Motor neuron (in vitro differentiated cells): ENCODE measurements at regions not wholly inside any gene's neighbourhood (a gene's known extent, or its start where the extent isn't known, plus 50 kb on each side); places are given as distances from the start of the nearest gene placed in this dataset.

Experiments used
- ATAC-seq, 8 experiments: fragments of 200-7000 bp; cut with Tn5 transposase; replicated peaks in 6 of 8; 2 replicates each; pipeline ENCODE4 v1.8.0; 2021; ENCODE audit warnings: mild to moderate bottlenecking in 8 of 8, moderate library complexity in 8 of 8
- H3K27ac ChIP-seq, 2 donors: fragments of 250-450 bp; sonication (Bioruptor Pico); 2 replicates each; pipeline ENCODE4 v1.9.0; 2021; ENCODE audit warnings: antibody characterized with exemption in 2 of 2, mild to moderate bottlenecking in 2 of 2, moderate library complexity in 1 of 2
- H3K4me1 ChIP-seq, 2 donors: fragments of 250-450 bp; sonication (Bioruptor Pico); replicated peaks in 1 of 2; 2 replicates each; pipeline ENCODE4 v1.6.1; 2021; ENCODE audit warnings: antibody characterized with exemption in 2 of 2, mild to moderate bottlenecking in 2 of 2, moderate library complexity in 1 of 2
- H3K4me3 ChIP-seq, 5 donors: fragments of 250-450 bp; sonication (Bioruptor Pico); 2 replicates each; pipeline ENCODE4 v1.9.0; 2021; ENCODE audit warnings: antibody characterized with exemption in 5 of 5, mild to moderate bottlenecking in 5 of 5, moderate library complexity in 4 of 5
- WGBS, 10 experiments: fragments of 450-650 bp; shearing (Covaris generic); methylation state at CpG; one replicate each; pipeline ENCODE4 v1.0.0; 2022; 5-methylcytosine and 5-hydroxymethylcytosine counted together
- in situ Hi-C, 9 experiments: fragments of 400-800 bp; cut with MboI; loops; one replicate each; pipeline ENCODE4 v1.15.0; 2021; ENCODE audit warnings: low sequenced_read_pairs in 9 of 9, low pct_unique_long_range_greater_than_20kb in 2 of 9; ENCODE audit not compliant: unreplicated experiment in 9 of 9

DNA sequence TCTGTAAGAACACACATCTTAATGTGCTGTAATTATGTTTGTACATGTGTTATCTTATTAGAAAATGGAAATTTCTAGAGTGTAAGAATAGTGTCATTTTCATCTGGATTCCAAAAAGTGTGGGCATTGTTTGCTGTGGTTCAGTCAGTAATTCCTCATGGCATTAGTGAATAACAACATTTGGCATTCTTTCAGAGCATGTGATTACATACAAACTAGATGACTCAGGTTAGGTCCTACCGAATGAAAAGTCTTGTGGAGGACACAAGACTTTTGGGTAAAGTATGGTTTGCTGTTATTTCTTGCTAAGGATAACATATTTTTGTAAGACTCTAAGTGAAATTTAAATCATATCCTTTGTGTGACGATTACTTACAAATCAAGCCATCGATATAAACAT is 593.1 kb upstream of the NRXN1 start:
- no peak overlapping the region for H3K4me3 ChIP-seq
- H3K4me1 ChIP-seq = no peaks in the 10 kb centered on the region
- in situ Hi-C loops = no loop called here
- no peak for ATAC-seq
- 0 to 100% (median 71%) methylated on average over 1 to 3 of the region's 3 CpGs; no CpG with 5 or more reads in 1 of the 10 experiments for WGBS, 10 experiments
- no peak overlapping the region for H3K27ac ChIP-seq

DNA sequence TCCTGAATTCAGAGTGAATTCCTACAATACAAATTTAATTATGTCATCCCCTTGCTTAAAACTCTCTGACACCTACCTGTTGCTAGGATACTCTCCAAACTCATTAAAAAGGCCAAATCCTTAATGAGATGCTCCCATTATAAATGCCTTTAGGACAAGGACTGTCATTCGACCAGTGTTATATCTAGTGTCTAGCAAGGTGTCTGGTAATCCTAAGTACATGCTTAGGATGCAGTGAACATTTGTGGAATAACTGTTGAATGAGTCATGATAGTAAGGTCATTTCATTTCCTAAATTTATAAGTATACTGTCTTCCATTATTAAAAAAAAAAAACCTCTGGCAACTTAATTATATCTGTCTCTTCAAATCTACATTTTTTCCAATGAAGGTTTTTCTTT is 588.9 kb upstream of the NRXN1 start:
- Histone ChIP-seq H3K4me3 (no peak overlapping the region), H3K27ac (no peak overlapping the region), H3K4me1 (no peaks in the 10 kb centered on the region)
- in situ Hi-C loops = no loop called here
- WGBS, 10 experiments = 0 to 100% (median 71%) methylated on average over 1 of the region's 1 CpG; no CpG with 5 or more reads in 3 of the 10 experiments
- no peak for ATAC-seq

DNA sequence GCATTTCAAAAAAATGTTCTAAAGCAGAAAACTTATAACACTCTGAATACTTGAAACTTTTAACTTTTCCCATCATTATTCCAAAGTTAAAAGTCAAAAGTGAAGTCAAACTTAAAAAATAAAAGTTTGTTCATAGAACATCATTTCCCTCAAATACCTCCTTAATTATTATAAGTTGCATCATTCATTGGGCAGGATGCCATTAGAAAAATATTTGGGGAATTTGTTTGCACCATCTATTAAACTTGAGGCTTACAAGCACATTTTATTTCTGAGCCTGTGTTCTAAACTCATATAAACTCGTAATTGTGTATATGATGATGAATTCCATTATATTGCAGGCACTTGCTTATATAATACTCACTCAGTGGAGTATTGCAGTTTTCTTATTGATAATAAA is 588.0 kb upstream of the NRXN1 start:
- in situ Hi-C loops = no loop called here
- no peak overlapping the region for H3K27ac ChIP-seq
- H3K4me3 ChIP-seq = no peak overlapping the region
- no peak for ATAC-seq
- H3K4me1 ChIP-seq = no peaks in the 10 kb centered on the region
- WGBS, 10 experiments = 14 to 100% (median 83%) methylated on average over 1 of the region's 1 CpG; no CpG with 5 or more reads in 3 of the 10 experiments

DNA sequence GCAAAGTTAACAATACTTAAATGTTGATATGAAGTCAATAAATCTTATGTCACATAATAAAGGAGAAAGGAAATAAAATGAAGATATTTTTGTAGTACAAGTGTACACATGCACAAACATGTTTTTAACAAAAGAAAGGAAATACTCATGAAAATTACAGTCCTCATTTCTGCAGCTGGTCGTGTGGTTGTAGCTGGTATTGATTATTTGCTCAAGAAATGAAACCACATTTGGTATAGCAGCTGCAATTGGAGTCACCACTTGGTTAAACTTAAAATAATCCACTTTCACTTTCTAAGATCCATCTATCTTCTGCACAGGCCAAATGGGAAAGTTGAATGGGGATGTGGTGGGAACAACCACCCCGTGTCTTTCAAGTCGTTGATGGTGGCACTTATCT is 580.5 kb upstream of the NRXN1 start:
- ATAC-seq = no peak
- no peaks in the 10 kb centered on the region for H3K4me1 ChIP-seq
- WGBS, 10 experiments = 0 to 100% (median 63%) methylated on average over 1 to 3 of the region's 3 CpGs; no CpG with 5 or more reads in 1 of the 10 experiments
- in situ Hi-C loops = no loop called here
- H3K27ac ChIP-seq = no peak overlapping the region
- H3K4me3 ChIP-seq = no peak overlapping the region

DNA sequence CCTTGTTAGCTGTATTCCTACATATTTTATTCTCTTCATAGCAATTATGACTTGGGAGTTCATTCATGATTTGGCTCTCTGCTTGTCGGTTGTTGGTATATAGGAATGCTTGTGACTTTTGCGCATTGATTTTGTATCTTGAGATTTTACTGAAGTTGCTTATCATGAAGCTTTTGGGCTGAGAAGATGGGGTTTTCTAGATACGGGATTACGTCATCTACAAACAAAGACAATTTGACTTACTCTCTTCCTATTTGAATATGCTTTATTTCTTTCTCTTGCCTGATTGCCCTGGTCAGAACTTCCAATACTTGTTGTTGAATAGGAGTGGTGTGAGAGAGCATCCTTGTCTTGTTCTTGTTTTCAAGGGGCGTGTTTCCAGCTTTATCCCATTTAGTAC is 569.8 kb upstream of the NRXN1 start:
- Histone ChIP-seq H3K27ac (no peak overlapping the region), H3K4me3 (no peak overlapping the region), H3K4me1 (no peaks in the 10 kb centered on the region)
- no peak for ATAC-seq
- in situ Hi-C loops = no loop called here
- 20 to 100% (median 75%) methylated on average over 1 to 5 of the region's 5 CpGs; no CpG with 5 or more reads in 1 of the 10 experiments for WGBS, 10 experiments

DNA sequence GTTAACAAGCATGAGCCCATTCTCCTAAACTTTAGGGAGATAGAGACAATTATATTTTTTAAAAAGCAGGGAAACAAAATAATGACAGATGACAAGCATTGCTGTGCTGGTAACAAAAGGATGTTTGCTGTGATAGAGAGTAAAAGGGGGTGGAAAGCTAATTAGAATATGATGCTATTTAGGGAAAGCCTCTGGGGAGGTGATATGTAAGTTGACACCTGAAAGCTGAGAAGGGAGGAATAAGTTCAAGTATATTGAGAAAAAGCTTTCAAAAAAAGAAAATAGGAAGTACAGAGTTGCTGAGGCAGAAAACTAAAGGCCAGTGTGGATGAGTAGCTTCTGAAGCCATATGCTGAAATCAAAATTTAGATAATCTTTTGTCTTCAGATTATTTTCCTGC is 565.2 kb upstream of the NRXN1 start:
- Histone ChIP-seq H3K27ac (no peak overlapping the region), H3K4me3 (no peak overlapping the region), H3K4me1 (no peaks in the 10 kb centered on the region)
- in situ Hi-C loops = no loop called here
- ATAC-seq = no peak

DNA sequence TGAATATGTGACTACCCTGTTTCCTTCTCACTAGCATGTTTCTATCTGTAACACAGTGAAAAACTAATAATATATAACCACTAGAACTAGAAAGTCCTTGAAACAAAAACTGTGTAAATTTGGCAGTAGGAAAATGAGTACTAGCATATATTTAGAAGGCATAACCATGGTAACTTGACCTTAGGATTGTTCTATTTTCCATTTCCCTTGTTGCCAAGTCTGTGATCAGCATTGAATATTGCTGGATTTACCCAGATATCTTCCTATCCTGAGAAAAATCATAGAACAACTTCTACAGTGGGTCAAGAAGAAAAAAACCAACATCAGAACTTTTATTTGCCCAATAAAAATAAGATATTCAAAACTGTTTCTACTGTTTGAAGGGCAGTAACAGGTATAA is 563.9 kb upstream of the NRXN1 start:
- in situ Hi-C loops = no loop called here
- no peaks in the 10 kb centered on the region for H3K4me1 ChIP-seq
- H3K4me3 ChIP-seq = no peak overlapping the region
- H3K27ac ChIP-seq = no peak overlapping the region
- ATAC-seq = no peak

DNA sequence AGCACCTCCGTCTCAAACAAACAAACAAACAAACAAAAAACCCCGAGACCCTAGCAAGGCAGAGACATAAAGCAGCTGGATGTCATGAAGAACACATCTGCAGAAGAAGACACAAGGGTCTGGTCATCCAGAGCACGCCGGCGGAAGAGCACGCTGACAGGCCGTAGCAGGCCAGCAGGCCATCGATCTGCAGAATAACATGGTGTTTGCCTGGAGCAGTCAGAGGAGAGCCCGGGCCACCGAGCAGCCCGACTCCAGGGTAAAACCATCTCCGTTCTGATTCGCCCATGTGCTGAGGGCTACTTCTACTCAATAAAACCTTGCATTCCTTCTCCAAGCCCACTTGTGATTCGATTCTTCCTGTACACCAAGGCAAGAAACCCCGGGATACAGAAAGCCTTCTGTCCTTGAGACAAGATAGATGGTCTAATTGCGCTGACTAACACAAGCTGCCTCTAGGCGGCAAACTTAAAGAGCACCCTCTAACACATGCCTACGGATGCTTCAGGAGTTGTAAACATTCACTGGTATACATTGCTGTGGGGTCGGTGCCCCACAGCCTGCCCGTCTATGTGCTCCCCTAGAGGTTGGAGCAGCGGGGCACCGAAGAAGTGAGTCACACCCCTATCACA is 549.8 kb upstream of the NRXN1 start:
- WGBS, 10 experiments = 60 to 95% (median 88%) methylated on average over 1 to 9 of the region's 22 CpGs; no CpG with 5 or more reads in 6 of the 10 experiments
- ATAC-seq = no peak
- Histone ChIP-seq H3K4me3 (no peak overlapping the region), H3K4me1 (peaks cover 0 to 8% of the 10 kb centered on the region in 2 donors), H3K27ac (no peak overlapping the region)
- in situ Hi-C loops = no loop called here

DNA sequence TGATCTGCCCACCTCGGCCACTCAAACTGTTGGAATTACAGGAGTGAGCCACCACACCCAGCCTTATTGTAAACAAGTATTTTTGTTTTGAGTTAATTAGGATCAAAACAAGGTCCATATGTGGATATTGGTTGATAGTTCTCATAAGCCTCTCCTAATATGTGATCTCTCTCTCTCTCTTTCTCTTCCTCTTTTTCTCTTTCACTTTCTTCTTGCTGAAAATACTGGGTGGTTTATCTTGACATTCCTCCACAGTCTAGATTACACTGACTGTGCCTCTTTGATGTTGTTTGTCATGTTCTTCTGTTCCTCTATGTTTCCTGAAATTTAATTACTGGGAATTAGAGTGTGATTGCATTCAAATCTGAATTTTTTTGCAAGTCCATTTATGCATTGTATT is 547.5 kb upstream of the NRXN1 start:
- no peak overlapping the region for H3K27ac ChIP-seq
- H3K4me1 ChIP-seq = no peaks in the 10 kb centered on the region
- in situ Hi-C loops = no loop called here
- WGBS, 10 experiments = 0 to 100% (median 93%) methylated on average over 1 of the region's 1 CpG; no CpG with 5 or more reads in 4 of the 10 experiments
- no peak overlapping the region for H3K4me3 ChIP-seq
- no peak for ATAC-seq

DNA sequence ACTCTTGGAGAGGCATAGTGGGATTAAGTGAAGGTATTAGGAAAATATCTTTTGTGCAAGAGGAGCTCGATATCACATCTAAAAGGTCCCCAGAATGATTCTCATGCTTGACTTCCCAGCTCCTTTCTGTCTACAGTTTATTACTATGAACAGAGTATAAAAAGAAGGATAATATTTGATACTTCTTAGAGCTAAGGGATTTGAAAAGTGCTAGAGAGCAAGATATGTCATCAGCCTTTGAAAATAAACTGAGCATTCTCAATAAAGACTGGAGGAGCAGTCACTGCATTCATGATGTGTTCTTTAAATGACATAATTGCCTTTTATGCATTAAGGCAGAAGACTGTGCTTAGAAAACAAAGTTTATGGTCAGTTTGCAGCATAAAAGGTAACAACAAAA is 543.2 kb upstream of the NRXN1 start:
- ATAC-seq = no peak
- in situ Hi-C loops = no loop called here
- 0 to 100% (median 73%) methylated on average over 1 of the region's 1 CpG; no CpG with 5 or more reads in 4 of the 10 experiments for WGBS, 10 experiments
- H3K27ac ChIP-seq = no peak overlapping the region
- H3K4me1 ChIP-seq = no peaks in the 10 kb centered on the region
- H3K4me3 ChIP-seq = no peak overlapping the region

DNA sequence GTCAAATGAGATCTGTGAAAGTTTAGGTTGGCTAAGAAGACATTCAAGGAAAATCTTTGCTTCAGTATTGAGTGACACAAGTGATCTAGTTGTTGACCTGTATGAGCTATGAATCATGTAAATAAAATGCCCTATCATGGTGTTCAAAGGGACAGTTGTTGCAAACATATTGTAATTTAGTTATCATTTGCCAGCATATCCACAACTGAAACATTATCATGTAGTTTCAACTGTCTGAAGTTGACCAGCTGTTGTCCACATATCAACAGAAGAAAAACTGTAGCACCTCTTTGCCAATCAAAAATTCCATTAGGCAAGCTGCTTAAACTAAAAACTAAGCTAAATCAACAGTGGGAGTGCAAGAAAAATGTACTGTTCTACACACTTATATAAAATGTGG is 527.1 kb upstream of the NRXN1 start:
- H3K27ac ChIP-seq = no peak overlapping the region
- no peaks in the 10 kb centered on the region for H3K4me1 ChIP-seq
- in situ Hi-C loops = no loop called here
- no peak for ATAC-seq
- H3K4me3 ChIP-seq = no peak overlapping the region

DNA sequence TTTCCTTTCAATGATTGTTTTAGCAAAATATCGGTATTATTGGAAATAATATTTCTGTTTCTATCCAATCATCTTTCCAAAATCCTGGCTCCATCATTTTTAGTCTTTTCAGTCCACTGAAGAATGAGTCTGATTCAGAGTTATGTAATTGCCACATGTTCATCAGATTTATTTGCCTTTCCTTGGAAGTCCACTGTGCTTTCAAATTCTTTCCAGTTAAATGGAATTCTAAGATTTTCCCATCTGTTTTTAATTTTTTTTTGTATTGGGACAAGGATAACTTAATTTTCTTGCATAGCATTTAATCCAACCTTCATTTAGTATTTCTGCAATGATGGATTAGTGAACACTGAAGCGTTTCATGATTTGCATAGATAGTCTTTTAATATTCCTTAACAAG is 521.5 kb upstream of the NRXN1 start:
- H3K4me1 ChIP-seq = no peaks in the 10 kb centered on the region
- H3K4me3 ChIP-seq = no peak overlapping the region
- no peak overlapping the region for H3K27ac ChIP-seq
- no peak for ATAC-seq
- in situ Hi-C loops = no loop called here
- WGBS, 10 experiments = 0 to 100% (median 74%) methylated on average over 1 to 2 of the region's 2 CpGs

DNA sequence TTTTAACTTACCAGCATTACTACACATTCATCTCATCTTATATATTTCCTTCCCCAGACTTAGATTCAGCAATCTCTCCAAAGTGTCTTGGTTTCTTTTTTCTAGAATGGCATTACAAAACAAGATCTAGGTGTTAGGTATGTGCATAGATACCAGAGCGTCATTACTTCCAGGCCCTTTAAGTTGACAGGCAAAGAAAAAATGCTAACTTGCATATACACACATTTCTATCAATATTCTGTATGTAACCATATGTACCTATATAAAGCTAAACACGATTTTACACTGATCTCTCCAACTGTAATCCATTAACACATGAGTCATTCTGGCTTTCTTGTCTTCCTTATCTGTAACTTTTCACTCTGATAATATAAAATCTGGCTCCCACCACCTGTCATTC is 503.8 kb upstream of the NRXN1 start:
- Histone ChIP-seq H3K4me1 (no peaks in the 10 kb centered on the region), H3K4me3 (no peak overlapping the region), H3K27ac (no peak overlapping the region)
- no peak for ATAC-seq
- in situ Hi-C loops = no loop called here
- WGBS, 10 experiments = 0 to 100% (median 71%) methylated on average over 1 to 2 of the region's 2 CpGs; no CpG with 5 or more reads in 1 of the 10 experiments

DNA sequence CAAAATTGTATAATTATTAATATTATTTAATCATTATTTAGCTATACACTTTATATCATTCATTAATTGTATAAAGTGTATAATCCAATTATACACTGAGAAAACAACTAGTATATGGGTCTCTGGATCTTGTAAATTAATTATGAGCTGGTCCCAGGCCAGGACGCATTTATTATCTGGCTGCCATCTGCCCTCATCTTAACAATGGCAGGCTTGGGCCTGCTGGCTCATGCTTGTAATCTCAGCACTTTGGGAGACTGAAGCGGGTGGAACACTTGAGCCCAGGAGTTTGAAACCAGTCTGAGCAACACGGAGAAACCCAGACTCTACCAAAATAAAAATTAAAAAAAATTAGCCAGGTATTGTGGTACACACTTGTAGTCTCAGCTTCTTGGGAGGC is 502.2 kb upstream of the NRXN1 start:
- ATAC-seq = no peak
- Histone ChIP-seq H3K4me1 (no peaks in the 10 kb centered on the region), H3K4me3 (no peak overlapping the region), H3K27ac (no peak overlapping the region)
- in situ Hi-C loops = no loop called here
- 20 to 100% (median 91%) methylated on average over 1 to 3 of the region's 3 CpGs; no CpG with 5 or more reads in 1 of the 10 experiments for WGBS, 10 experiments
